ENCODE measurements at regions not wholly inside any gene's neighbourhood (a gene's known extent, or its start where the extent isn't known, plus 50 kb on each side); places are given as distances from the start of the nearest gene placed in this dataset.
A peak's percentile ranks its signal among the peaks of the same experiment; 100 is the strongest.
"Not testable (repeated sequence)": the region's sequence is repeated elsewhere in the genome, so short reads cannot be mapped to it uniquely, and the experiment has no call there.

- in situ Hi-C loops (cut with HindIII; ENCODE audit: low sequenced_read_pairs) = no loop called here
These were observed 269.3 kb downstream of the ACTRT1 start for GRCh38 chrX:127782904-127783303.

GRCh38 chrX:127764674-127765073 lies 287.5 kb downstream of the ACTRT1 start:
- in situ Hi-C loops (cut with HindIII; ENCODE audit: low sequenced_read_pairs) = no loop called here
- no peak for TF ChIP-seq CTCF (IDR thresholded peaks at IDR 0.05; ENCODE audit: low read depth, low read length)
- H3K4me3 ChIP-seq (ENCODE audit: low read depth, low read length) = no peak overlapping the region
- no peak for DNase-seq (ENCODE audit: low read depth, low spot score)

More at GRCh38 chrX:127782904-127783303, 269.3 kb downstream of the ACTRT1 start:
- no peak for DNase-seq (ENCODE audit: low read depth, low spot score)
- no peak overlapping the region for H3K4me3 ChIP-seq (ENCODE audit: low read depth, low read length)
- TF ChIP-seq CTCF (IDR thresholded peaks at IDR 0.05; ENCODE audit: low read depth, low read length) = no peak

GRCh38 chrX:127762663-127763062 lies 289.5 kb downstream of the ACTRT1 start:
- TF ChIP-seq CTCF (IDR thresholded peaks at IDR 0.05; ENCODE audit: low read depth, low read length) = no peak
- in situ Hi-C loops (cut with HindIII; ENCODE audit: low sequenced_read_pairs) = no loop called here

GRCh38 chrX:127732709-127733108 lies 319.5 kb downstream of the ACTRT1 start:
- TF ChIP-seq CTCF (IDR thresholded peaks at IDR 0.05; ENCODE audit: low read depth, low read length) = no peak
- in situ Hi-C loops (cut with HindIII; ENCODE audit: low sequenced_read_pairs) = no loop called here
- DNase-seq (ENCODE audit: low read depth, low spot score) = no peak
- no peak overlapping the region for H3K4me3 ChIP-seq (ENCODE audit: low read depth, low read length)

More at GRCh38 chrX:127762663-127763062, 289.5 kb downstream of the ACTRT1 start:
- no peak overlapping the region for H3K4me3 ChIP-seq (ENCODE audit: low read depth, low read length)
- no peak for DNase-seq (ENCODE audit: low read depth, low spot score)

- no peak overlapping the region for H3K4me3 ChIP-seq (ENCODE audit: low read depth, low read length)
- in situ Hi-C loops (cut with HindIII; ENCODE audit: low sequenced_read_pairs) = no loop called here
- no peak for DNase-seq (ENCODE audit: low read depth, low spot score)
- no peak for TF ChIP-seq CTCF (IDR thresholded peaks at IDR 0.05; ENCODE audit: low read depth, low read length)
These were observed 326.0 kb downstream of the ACTRT1 start for GRCh38 chrX:127726227-127726626.

GRCh38 chrX:127708155-127708554 lies 344.0 kb downstream of the ACTRT1 start:
- H3K4me3 ChIP-seq (ENCODE audit: low read depth, low read length) = no peak overlapping the region
- TF ChIP-seq CTCF (IDR thresholded peaks at IDR 0.05; ENCODE audit: low read depth, low read length) = no peak
- in situ Hi-C loops (cut with HindIII; ENCODE audit: low sequenced_read_pairs) = no loop called here
- DNase-seq (ENCODE audit: low read depth, low spot score) = peak; percentile 0

- in situ Hi-C loops (cut with HindIII; ENCODE audit: low sequenced_read_pairs) = no loop called here
- no peak for DNase-seq (ENCODE audit: low read depth, low spot score)
- TF ChIP-seq CTCF (IDR thresholded peaks at IDR 0.05; ENCODE audit: low read depth, low read length) = no peak
- no peak overlapping the region for H3K4me3 ChIP-seq (ENCODE audit: low read depth, low read length)
These were observed 349.7 kb downstream of the ACTRT1 start for GRCh38 chrX:127702527-127702926.

GRCh38 chrX:127662942-127663341 lies 389.3 kb downstream of the ACTRT1 start:
- H3K4me3 ChIP-seq (ENCODE audit: low read depth, low read length); in situ Hi-C loops (cut with HindIII; ENCODE audit: low sequenced_read_pairs); DNase-seq (ENCODE audit: low read depth, low spot score): not testable (repeated sequence)
